ENCODE measurements at regions not wholly inside any gene's neighbourhood (a gene's known extent, or its start where the extent isn't known, plus 50 kb on each side); places are given as distances from the start of the nearest gene placed in this dataset.

GRCh38 chr16:85477801-85478363, 135.2 kb upstream of the GSE1 start:
- no peak for DNase-seq (ENCODE audit: low read depth)
- H3K4me3 ChIP-seq (ENCODE audit: low read depth, low read length) = no peak overlapping the region

- DNase-seq (ENCODE audit: low read depth) = no peak
- H3K4me3 ChIP-seq (ENCODE audit: low read depth, low read length) = no peak overlapping the region
Measured at GRCh38 chr16:85479972-85480726, 133.0 kb upstream of the GSE1 start.

- DNase-seq (ENCODE audit: low read depth) = no peak
- no peak overlapping the region for H3K4me3 ChIP-seq (ENCODE audit: low read depth, low read length)
Measured at GRCh38 chr16:85480727-85481101, 132.4 kb upstream of the GSE1 start.

GRCh38 chr16:85481206-85481605, 131.9 kb upstream of the GSE1 start:
- no peak overlapping the region for H3K4me3 ChIP-seq (ENCODE audit: low read depth, low read length)
- no peak for DNase-seq (ENCODE audit: low read depth)

- DNase-seq (ENCODE audit: low read depth) = no peak
- no peak overlapping the region for H3K4me3 ChIP-seq (ENCODE audit: low read depth, low read length)
Measured at GRCh38 chr16:85481738-85482137, 131.4 kb upstream of the GSE1 start.

GRCh38 chr16:85483424-85483823, 129.7 kb upstream of the GSE1 start:
- H3K4me3 ChIP-seq (ENCODE audit: low read depth, low read length) = no peak overlapping the region
- no peak for DNase-seq (ENCODE audit: low read depth)

GRCh38 chr16:85484347-85485300, 128.5 kb upstream of the GSE1 start:
- DNase-seq (ENCODE audit: low read depth) = no peak
- no peak overlapping the region for H3K4me3 ChIP-seq (ENCODE audit: low read depth, low read length)

- H3K4me3 ChIP-seq (ENCODE audit: low read depth, low read length) = no peak overlapping the region
- no peak for DNase-seq (ENCODE audit: low read depth)
Measured at GRCh38 chr16:85485379-85485778, 127.7 kb upstream of the GSE1 start.

GRCh38 chr16:85486256-85486915, 126.7 kb upstream of the GSE1 start:
- H3K4me3 ChIP-seq (ENCODE audit: low read depth, low read length) = no peak overlapping the region
- DNase-seq (ENCODE audit: low read depth) = no peak

GRCh38 chr16:85488414-85488813, 124.7 kb upstream of the GSE1 start:
- DNase-seq (ENCODE audit: low read depth) = no peak
- no peak overlapping the region for H3K4me3 ChIP-seq (ENCODE audit: low read depth, low read length)

GRCh38 chr16:85490407-85491057, 122.6 kb upstream of the GSE1 start:
- no peak for DNase-seq (ENCODE audit: low read depth)
- no peak overlapping the region for H3K4me3 ChIP-seq (ENCODE audit: low read depth, low read length)

- no peak for DNase-seq (ENCODE audit: low read depth)
Measured at GRCh38 chr16:85491058-85491771, 121.9 kb upstream of the GSE1 start.

GRCh38 chr16:85491798-85492294, 121.3 kb upstream of the GSE1 start:
- no peak for DNase-seq (ENCODE audit: low read depth)
- no peak overlapping the region for H3K4me3 ChIP-seq (ENCODE audit: low read depth, low read length)

More at GRCh38 chr16:85491058-85491771, 121.9 kb upstream of the GSE1 start:
- H3K4me3 ChIP-seq (ENCODE audit: low read depth, low read length) = no peak overlapping the region

GRCh38 chr16:85492295-85492864, 120.7 kb upstream of the GSE1 start:
- DNase-seq (ENCODE audit: low read depth) = no peak
- H3K4me3 ChIP-seq (ENCODE audit: low read depth, low read length) = no peak overlapping the region

- no peak overlapping the region for H3K4me3 ChIP-seq (ENCODE audit: low read depth, low read length)
- DNase-seq (ENCODE audit: low read depth) = no peak
Measured at GRCh38 chr16:85494315-85494714, 118.8 kb upstream of the GSE1 start.

GRCh38 chr16:85495259-85495658, 117.9 kb upstream of the GSE1 start:
- DNase-seq (ENCODE audit: low read depth) = no peak
- no peak overlapping the region for H3K4me3 ChIP-seq (ENCODE audit: low read depth, low read length)

GRCh38 chr16:85495823-85496538, 117.1 kb upstream of the GSE1 start:
- no peak for DNase-seq (ENCODE audit: low read depth)
- no peak overlapping the region for H3K4me3 ChIP-seq (ENCODE audit: low read depth, low read length)

All from skeletal muscle cell (primary cell).